Endodermal cell (in vitro differentiated cells): ENCODE measurements at regions not wholly inside any gene's neighbourhood (a gene's known extent, or its start where the extent isn't known, plus 50 kb on each side); places are given as distances from the start of the nearest gene placed in this dataset.

Experiments used
- DNase-seq: peaks from one replicate; pipeline ENCODE4 v3.0.0-alpha.2; 2017
- H3K27ac ChIP-seq: 2 replicates; pipeline ENCODE4 v1.5.1; 2013; ENCODE audit warnings: mild to moderate bottlenecking, low read depth, low read length, moderate library complexity
- H3K27me3 ChIP-seq: 2 replicates; pipeline ENCODE4 v1.6.1; 2013; ENCODE audit warnings: mild to moderate bottlenecking, low read length, moderate library complexity; ENCODE audit not compliant: insufficient read depth, control insufficient read depth, poor library complexity, severe bottlenecking
- H3K36me3 ChIP-seq: 2 replicates; pipeline ENCODE4 v1.7.0; 2013; ENCODE audit warnings: mild to moderate bottlenecking, low read length, moderate library complexity; ENCODE audit not compliant: control insufficient read depth, insufficient read depth
- H3K4me1 ChIP-seq: one replicate; pipeline ENCODE4 v1.7.0; 2013; ENCODE audit warnings: low read length; ENCODE audit not compliant: control insufficient read depth, insufficient read depth
- H3K4me3 ChIP-seq: 2 replicates; pipeline ENCODE4 v1.5.1; 2013; ENCODE audit warnings: mild to moderate bottlenecking, low read length, moderate library complexity
- H3K9ac ChIP-seq: 2 replicates; pipeline ENCODE4 v1.6.1; 2013; ENCODE audit warnings: mild to moderate bottlenecking, low read length, moderate library complexity; ENCODE audit not compliant: poor library complexity, severe bottlenecking; ENCODE audit errors: extremely low read depth
- H3K9me3 ChIP-seq: 2 replicates; pipeline ENCODE4 v1.6.1; 2013; ENCODE audit warnings: mild to moderate bottlenecking, low read length, moderate library complexity; ENCODE audit not compliant: control insufficient read depth
- H3K27ac Mint-ChIP-seq: 2 replicates; pipeline ENCODE4 v1.8.0; 2020; ENCODE audit warnings: mixed read lengths
- H3K27me3 Mint-ChIP-seq: 2 replicates; pipeline ENCODE4 v1.8.0; 2021; ENCODE audit warnings: mild to moderate bottlenecking, mixed read lengths; ENCODE audit not compliant: insufficient read depth
- H3K36me3 Mint-ChIP-seq: 2 replicates; pipeline ENCODE4 v1.8.0; 2020; ENCODE audit warnings: low read depth, mixed read lengths
- H3K4me1 Mint-ChIP-seq: 2 replicates; pipeline ENCODE4 v1.8.0; 2020; ENCODE audit warnings: mixed read lengths
- H3K4me3 Mint-ChIP-seq: 2 replicates; pipeline ENCODE4 v1.8.0; 2020; ENCODE audit warnings: mild to moderate bottlenecking, moderate library complexity, mixed read lengths
- H3K9me3 Mint-ChIP-seq: 2 replicates; pipeline ENCODE4 v1.8.0; 2020; ENCODE audit warnings: mild to moderate bottlenecking, mixed read lengths
- CTCF ChIP-seq: fragments of 200-600 bp; sonication (generic); conservative IDR thresholded peaks from 2 replicates; pipeline ENCODE4 v1.5.0; 2021; ENCODE audit warnings: antibody characterized with exemption, mild to moderate bottlenecking
- WGBS, 2 experiments: methylation state at CpG; one replicate each; pipeline versions ENCODE4 v1.1.5 to v1.1.7; 2013; ENCODE audit warnings: missing lambda C conversion rate in 2 of 2, mixed read lengths in 1 of 2; ENCODE audit not compliant: insufficient coverage in 1 of 2, insufficient read length in 1 of 2; 5-methylcytosine and 5-hydroxymethylcytosine counted together

- Histone ChIP-seq H3K36me3 (no peaks in the 10 kb centered on the region), H3K27ac (no peak overlapping the region), H3K9me3 (no peaks in the 10 kb centered on the region), H3K27me3 (no peaks in the 10 kb centered on the region), H3K4me1 (no peaks in the 10 kb centered on the region), H3K4me3 (no peak overlapping the region), H3K9ac (no peak overlapping the region)
- H3K36me3 Mint-ChIP-seq: no peaks in the 10 kb centered on the region
- no peaks in the 10 kb centered on the region for H3K27me3 Mint-ChIP-seq
- H3K27ac Mint-ChIP-seq: no peak overlapping the region
- DNase-seq: no peak
- no peak for TF ChIP-seq CTCF
- H3K9me3 Mint-ChIP-seq: no peaks in the 10 kb centered on the region
- H3K4me3 Mint-ChIP-seq: no peak overlapping the region
- H3K4me1 Mint-ChIP-seq: no peaks in the 10 kb centered on the region
These were observed 491.5 kb downstream of the SLC6A15 start for GRCh38 chr12:84421103-84421502.

DNA sequence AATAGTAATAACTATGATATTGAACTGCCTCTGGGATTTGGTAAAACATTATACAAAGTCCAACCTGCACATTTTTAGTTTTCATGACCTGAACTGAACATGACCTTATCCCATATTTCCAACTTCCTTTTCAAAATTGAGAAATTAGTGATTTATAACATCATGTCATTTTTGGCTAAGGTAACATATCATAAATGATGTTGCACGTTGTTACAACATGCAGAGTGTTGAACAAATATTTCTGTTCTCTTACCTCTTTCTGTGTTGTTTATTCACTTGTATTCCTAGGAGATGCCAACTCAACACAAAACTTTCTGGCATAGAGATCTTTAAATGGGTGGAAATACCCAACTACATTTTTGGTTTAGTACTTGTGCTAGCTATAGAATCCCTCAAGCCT lies 496.0 kb downstream of the SLC6A15 start:
- no peaks in the 10 kb centered on the region for H3K36me3 ChIP-seq
- H3K36me3 Mint-ChIP-seq: no peaks in the 10 kb centered on the region
- H3K9me3 ChIP-seq: no peaks in the 10 kb centered on the region
- no peaks in the 10 kb centered on the region for H3K9me3 Mint-ChIP-seq
- no peak for TF ChIP-seq CTCF
- H3K4me1 ChIP-seq: no peaks in the 10 kb centered on the region
- no peaks in the 10 kb centered on the region for H3K27me3 Mint-ChIP-seq
- no peak overlapping the region for H3K4me3 ChIP-seq
- no peaks in the 10 kb centered on the region for H3K27me3 ChIP-seq
- no peak overlapping the region for H3K4me3 Mint-ChIP-seq
- no peak overlapping the region for H3K27ac Mint-ChIP-seq
- no peak for DNase-seq
- no peak overlapping the region for H3K9ac ChIP-seq
- H3K4me1 Mint-ChIP-seq: no peaks in the 10 kb centered on the region
- 80 to 100% methylated on average over 1 of the region's 1 CpG for WGBS, 2 experiments
- no peak overlapping the region for H3K27ac ChIP-seq

GRCh38 chr12:84415946-84416345 lies 496.7 kb downstream of the SLC6A15 start:
- 92 to 100% methylated on average over 1 to 2 of the region's 2 CpGs for WGBS, 2 experiments
- H3K4me3 Mint-ChIP-seq: no peak overlapping the region
- Histone ChIP-seq H3K4me1 (no peaks in the 10 kb centered on the region), H3K9ac (no peak overlapping the region), H3K27me3 (no peaks in the 10 kb centered on the region), H3K36me3 (no peaks in the 10 kb centered on the region), H3K4me3 (no peak overlapping the region), H3K27ac (no peak overlapping the region), H3K9me3 (no peaks in the 10 kb centered on the region)
- H3K4me1 Mint-ChIP-seq: no peaks in the 10 kb centered on the region
- no peaks in the 10 kb centered on the region for H3K36me3 Mint-ChIP-seq
- no peaks in the 10 kb centered on the region for H3K27me3 Mint-ChIP-seq
- H3K9me3 Mint-ChIP-seq: no peaks in the 10 kb centered on the region
- no peak overlapping the region for H3K27ac Mint-ChIP-seq
- no peak for DNase-seq
- TF ChIP-seq CTCF: no peak
